Breast epithelium (tissue), 3 donors: ENCODE measurements at regions not wholly inside any gene's neighbourhood (a gene's known extent, or its start where the extent isn't known, plus 50 kb on each side); places are given as distances from the start of the nearest gene placed in this dataset.

Experiments
- POLR2A ChIP-seq: fragments of 450-650 bp; IDR thresholded peaks from one replicate; pipeline ENCODE4 v1.6.1; 2016; ENCODE audit warnings: antibody characterized with exemption, mild to moderate bottlenecking, moderate library complexity
- POLR2AphosphoS5 ChIP-seq, 3 donors: sonication (generic); formaldehyde crosslinking; IDR thresholded peaks; one replicate each; pipeline ENCODE4 v1.6.1; 2017; ENCODE audit warnings: antibody characterized with exemption in 3 of 3
- TF ChIP-seq, protein P1 (sequence below), 3 donors: fragments of 450-650 bp; IDR thresholded peaks; one replicate each; pipeline ENCODE4 v1.5.1; 2016 to 2017; ENCODE audit warnings: antibody characterized with exemption in 3 of 3, mild to moderate bottlenecking in 3 of 3, moderate library complexity in 3 of 3

- TF ChIP-seq, protein P1, sequence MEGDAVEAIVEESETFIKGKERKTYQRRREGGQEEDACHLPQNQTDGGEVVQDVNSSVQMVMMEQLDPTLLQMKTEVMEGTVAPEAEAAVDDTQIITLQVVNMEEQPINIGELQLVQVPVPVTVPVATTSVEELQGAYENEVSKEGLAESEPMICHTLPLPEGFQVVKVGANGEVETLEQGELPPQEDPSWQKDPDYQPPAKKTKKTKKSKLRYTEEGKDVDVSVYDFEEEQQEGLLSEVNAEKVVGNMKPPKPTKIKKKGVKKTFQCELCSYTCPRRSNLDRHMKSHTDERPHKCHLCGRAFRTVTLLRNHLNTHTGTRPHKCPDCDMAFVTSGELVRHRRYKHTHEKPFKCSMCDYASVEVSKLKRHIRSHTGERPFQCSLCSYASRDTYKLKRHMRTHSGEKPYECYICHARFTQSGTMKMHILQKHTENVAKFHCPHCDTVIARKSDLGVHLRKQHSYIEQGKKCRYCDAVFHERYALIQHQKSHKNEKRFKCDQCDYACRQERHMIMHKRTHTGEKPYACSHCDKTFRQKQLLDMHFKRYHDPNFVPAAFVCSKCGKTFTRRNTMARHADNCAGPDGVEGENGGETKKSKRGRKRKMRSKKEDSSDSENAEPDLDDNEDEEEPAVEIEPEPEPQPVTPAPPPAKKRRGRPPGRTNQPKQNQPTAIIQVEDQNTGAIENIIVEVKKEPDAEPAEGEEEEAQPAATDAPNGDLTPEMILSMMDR (IDR thresholded peaks at IDR 0.05): no peak
- TF ChIP-seq POLR2AphosphoS5 (IDR thresholded peaks at IDR 0.05) (no peak), POLR2A (no peak)
Observed at GRCh38 chr16:73547552-73548403, 499.9 kb upstream of the ZFHX3 start.
